Activated CD4-positive, alpha-beta T cell treated with anti-CD3 and anti-CD28 coated beads for 24 hours (primary cell): ENCODE measurements at regions not wholly inside any gene's neighbourhood (a gene's known extent, or its start where the extent isn't known, plus 50 kb on each side); places are given as distances from the start of the nearest gene placed in this dataset.
"Not testable (repeated sequence)": the region's sequence is repeated elsewhere in the genome, so short reads cannot be mapped to it uniquely, and the experiment has no call there.

Source experiments
- DNase-seq, 2 donors: peaks; one replicate each; pipeline ENCODE4 v3.0.0-alpha.2; 2020; ENCODE audit warnings: low read depth in 2 of 2

- no peak for DNase-seq
These were observed 131.6 kb downstream of the NDFIP2 start for GRCh38 chr13:79612604-79613003.

DNA sequence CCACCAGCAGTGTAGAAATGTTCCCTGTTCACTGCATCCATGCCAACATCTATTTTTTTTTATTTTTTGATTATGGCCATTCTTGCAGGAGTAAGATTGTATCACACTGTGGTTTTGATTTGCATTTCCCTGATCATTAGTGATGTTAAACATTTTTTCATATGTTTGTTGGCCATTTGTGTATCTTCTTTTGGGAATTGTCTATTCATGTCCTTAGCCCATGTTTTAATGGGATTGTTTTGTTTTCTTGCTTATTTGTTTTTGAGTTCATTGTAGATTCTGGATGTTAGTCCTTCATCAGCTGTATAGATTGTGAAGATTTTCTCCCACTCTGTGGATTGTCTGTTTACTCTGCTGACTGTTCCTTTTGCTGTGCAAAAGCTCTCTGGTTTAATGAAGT, 126.9 kb downstream of the NDFIP2 start:
- DNase-seq: not testable (repeated sequence)
